HG03064 (cell line): ENCODE measurements at regions not wholly inside any gene's neighbourhood (a gene's known extent, or its start where the extent isn't known, plus 50 kb on each side); places are given as distances from the start of the nearest gene placed in this dataset.
A peak's percentile ranks its signal among the peaks of the same experiment; 100 is the strongest.

Experiments used
- ATAC-seq: cut with Tn5 transposase; IDR thresholded peaks from one replicate; pipeline ENCODE4 v1.9.1; 2021; ENCODE audit warnings: low read depth; ENCODE audit not compliant: unreplicated experiment

DNA sequence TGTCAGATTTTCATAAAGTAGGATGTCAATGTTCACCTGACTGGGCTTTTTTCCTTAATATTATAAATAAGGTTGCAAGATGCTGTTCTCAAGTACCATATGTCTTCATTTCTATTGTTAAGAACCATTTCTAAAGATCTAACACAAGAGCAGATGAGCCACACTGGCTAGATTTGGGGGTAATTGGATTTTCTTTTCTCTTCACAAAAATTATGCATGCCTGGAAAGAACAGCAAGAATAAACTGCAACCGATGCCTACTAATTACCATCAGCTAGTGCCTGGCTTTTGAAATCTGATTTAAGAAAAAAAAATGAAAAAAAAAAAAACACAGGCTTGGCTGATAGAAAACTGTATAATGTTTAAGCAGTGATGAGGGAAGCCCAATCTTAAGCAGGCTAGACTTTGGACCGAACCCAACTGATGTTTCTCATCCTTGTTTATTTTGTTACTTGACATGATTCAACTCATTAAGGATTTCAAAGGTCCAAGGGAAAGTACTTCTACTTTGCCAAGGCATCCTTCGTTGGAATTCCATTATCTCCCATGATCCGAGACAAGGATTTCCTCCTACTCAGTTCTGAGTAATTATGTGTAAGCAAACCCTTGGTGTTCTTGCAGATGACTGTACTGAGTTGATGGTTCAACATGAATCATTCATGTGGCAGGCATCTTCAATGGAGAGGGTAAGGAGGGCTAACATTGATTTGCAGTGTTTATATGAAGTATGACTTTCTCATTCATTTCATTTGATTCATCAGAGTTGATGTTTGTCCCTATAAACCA is 300.5 kb downstream of the SPRY2 start:
- ATAC-seq = no peak

DNA sequence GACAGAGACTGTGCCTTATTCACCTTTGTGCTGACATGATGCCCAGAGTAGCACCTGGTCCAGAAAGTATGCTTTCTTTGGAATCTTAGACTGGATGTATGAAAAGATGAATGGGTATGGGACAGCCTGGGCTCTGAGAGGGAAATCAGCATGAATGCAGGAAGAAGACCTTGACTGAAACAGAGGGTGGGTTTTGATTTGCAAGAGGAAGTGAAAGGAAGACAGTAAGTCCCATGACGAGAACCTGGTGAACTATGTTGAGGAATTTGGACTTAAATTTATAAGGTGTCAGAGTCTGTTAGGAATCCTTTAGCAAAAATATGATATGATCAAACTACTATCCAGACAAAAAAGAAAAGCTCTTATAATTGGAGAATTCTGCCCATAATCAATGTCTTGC is 301.9 kb downstream of the SPRY2 start:
- no peak for ATAC-seq

DNA sequence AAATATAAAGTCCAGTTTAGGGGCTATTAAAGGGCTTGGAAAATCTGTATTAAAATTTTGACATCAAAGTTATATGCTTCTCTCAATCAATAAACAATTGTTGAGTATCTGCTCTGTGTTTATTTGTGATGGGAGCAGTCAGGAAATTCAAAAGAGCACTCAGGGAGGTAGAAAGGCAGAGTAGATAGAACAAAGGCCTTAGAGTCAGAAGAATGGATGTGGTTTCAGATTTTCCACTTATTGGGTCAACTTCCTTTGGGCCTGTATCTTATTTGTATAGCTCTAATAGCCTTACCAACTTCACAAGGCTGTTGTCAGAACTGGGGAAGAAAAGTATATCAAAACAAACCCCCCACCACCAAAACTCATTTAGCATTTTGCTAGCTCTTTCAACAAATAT is 302.6 kb downstream of the SPRY2 start:
- ATAC-seq = no peak

DNA sequence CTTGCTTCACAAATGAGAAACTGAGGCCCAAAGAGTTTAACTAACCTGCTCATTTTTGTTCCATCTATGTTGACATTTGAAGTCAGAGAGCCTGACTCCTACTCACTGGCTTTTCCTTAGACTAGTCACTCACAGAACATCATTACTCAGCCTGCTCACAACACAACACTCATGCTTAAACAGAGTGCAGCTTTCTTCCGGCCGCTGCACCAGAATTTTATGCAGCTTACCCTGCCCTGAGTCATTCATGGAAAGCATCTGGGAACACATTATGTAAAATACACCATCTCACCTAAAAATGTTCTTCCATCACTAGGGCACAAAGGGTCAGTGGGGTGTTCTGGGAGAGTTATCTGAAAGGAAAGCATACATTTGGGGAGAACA is 303.4 kb downstream of the SPRY2 start:
- ATAC-seq = peak; percentile 31

DNA sequence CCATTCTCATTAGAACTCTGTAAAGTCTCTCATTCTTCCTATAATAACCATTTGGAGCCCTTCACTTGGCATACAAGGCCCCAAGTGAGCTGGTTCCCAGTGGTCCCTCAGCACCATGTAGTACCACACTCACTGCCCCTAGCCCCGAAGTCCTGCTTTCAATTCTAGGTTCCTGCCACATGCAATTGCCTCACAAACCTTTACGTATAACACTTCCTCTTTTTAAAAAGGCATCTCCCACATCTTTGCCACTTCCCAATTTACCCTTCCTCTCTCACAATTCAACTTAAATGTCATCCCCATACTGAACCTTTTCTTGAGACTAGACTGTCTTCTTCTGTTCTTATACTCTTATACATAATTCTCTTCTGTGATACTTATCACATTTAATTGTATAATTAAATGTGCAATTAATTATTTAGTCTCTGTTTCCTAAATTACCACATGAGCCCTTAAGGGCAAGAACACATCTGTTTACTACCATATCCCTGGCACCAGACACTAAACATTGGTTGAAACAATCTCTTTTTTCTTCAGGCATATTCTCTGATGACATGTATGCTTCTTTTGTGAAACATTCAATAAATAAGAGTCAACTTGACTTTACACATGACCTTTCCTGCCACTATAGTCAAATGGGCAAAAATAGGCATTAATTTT is 304.0 kb downstream of the SPRY2 start:
- ATAC-seq = peak; percentile 60

DNA sequence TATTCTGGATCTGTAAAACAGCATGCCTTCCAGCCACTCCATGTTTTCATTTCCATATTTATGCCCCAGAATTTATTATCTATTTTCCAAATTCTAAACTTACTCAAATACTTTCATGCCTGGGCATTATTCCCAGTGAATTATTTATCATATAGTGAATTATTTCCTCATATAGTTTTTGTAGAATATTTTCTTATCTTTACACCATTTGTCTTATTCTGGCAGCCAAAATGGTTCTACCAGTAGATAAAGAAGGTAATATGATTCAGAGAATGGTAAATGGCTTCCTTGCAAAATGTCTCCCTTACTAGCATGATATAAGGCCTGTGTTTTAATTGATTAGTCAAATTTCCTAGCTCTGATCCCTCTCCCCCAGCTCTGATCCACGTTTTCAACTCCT is 305.8 kb downstream of the SPRY2 start:
- ATAC-seq = no peak

DNA sequence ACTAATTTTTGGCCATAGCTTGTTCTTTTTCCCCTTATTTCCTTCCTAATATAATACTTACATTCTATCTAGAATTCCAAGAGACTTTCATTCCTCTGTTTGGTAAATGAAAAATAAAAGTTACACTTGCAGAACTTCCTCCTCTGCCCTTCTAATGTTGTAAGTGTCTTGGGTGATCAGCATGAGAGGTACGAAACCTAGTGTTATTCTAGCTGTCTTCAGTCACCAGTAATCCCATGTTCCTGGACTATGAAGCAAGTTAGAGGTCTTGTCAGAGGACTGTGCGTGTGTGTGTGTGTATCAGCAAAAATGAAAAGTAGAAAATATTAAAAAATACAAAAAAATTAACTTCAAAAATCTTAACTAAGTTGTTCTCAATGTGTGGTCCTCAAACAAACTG is 307.0 kb downstream of the SPRY2 start:
- ATAC-seq = no peak

DNA sequence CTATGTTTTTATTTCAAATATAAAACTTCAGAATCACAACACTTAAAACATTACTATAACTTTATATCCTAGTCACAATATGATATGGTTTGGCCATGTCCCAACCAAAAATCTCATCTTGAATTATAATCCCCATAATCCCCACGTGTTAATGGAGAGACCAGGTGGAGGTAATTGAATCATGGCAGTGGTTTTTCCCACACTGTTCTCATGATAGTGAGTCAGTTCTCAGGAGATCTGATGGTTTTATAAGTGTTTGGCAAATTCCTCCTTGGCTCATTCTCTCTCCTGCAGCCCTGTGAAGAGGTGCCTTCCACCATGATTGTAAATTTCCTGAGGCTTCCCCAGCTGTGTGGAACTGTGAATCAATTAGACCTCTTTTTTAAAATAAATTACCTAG is 307.6 kb downstream of the SPRY2 start:
- no peak for ATAC-seq

DNA sequence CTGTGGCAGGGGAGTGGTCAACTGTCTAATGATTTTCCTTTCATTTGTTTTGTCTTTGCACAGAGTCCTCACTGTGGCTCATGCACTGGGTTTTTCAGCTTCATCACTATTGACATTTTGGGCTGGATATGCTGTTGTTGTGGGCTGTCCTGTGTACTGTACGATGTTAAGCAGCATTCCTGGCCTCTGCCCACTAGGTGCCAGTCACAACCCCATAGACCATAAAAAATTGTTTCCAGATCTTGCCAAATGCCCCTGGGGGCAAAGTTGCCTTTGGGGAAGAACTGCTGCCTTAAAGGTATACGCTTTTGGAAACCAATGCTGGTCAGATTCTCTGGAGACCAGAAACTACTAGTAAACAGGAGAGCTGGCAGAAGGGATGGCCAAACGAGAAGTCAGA is 310.4 kb downstream of the SPRY2 start:
- no peak for ATAC-seq

DNA sequence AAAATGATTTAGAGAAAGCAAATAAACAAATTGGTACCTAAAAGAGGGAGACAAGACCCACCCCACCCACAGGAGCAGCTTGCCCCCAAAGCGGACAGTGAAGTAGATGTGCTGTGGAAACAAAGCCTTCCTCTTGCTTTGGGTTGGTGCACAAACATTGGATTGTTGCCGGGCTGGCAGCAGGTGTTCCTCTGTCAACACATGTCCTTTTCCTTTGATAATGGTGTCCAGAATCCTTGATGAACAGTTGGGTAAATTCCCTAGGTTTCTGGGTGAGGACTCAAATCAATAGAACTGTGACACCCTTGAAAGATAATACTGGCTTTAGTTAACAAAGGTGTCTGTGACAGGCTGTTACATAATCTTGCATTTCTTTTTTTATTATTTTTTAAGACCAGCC is 311.8 kb downstream of the SPRY2 start:
- ATAC-seq = no peak

DNA sequence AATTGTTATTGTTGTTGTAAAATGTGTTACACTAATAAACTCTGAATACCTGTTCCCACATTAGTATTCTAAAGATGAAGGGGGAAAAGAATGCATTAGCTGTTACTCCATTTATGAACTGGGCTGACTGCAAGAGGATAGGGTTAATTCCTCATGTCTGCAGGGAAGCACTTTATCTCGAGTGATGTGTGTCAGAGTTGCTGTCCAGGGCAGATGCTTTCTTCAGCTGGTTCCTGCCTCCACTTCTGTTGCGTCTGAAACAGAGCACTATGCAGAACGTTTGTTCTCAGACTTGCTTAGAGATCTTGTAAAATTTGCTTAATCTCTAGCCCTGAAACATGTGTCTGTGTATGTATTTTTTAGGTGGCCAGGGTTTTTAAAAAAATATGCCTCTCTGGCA is 318.8 kb downstream of the SPRY2 start:
- ATAC-seq = no peak

DNA sequence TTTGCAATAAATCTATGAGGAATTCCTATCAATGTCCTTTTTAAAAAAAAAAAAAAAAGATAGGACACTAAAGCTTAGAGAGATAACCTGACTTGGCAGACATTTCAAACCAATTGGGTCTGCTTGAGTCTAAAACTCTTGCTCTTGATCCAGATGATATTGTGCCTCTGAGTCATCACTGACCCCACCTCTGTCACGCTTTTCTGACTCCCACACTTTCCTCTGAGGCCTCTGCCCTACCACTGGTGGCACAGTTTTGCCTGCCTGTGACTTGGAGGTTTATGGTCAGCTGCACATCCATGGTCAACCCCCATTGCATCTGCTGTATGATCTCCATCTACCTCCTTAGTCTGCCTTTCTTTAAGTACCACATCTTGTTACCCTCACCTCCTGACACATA is 328.7 kb downstream of the SPRY2 start:
- peak; percentile 76 for ATAC-seq

DNA sequence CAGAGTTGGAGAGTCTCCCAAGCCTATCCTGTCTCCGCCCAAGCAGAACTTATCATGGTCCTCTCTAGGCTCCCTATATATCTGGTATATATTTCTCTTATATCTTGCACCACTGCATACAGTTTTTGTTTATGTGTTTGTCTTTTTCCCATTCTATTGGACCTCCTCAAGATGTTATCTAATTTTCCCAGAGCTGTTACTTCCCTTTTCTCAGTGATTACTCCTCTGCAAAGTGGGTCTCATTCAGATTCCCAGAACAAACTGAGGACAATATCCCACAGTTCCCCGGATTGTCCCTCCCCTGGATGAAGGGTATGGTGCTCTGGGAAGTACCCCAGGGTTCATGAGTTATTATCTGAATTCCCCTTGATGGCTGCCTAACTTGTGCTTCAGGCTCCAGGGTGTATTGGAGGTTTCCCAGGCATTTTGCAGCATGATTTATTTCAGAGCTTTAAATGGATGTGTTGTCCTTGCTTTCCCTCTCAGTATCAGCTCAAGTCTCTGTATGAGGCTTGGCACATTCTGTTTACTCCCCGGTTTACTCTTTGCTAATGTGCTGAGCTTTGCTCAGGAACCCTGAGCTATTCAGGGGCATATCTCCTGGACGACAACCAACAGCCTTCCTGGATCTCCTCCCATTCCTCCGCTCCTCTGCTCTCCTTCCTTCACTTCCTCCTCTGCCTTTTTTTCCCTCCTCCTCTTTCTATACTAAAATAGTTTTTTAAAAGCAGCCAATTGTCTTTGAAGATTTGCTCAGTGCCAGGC is 329.3 kb downstream of the SPRY2 start:
- ATAC-seq = no peak

DNA sequence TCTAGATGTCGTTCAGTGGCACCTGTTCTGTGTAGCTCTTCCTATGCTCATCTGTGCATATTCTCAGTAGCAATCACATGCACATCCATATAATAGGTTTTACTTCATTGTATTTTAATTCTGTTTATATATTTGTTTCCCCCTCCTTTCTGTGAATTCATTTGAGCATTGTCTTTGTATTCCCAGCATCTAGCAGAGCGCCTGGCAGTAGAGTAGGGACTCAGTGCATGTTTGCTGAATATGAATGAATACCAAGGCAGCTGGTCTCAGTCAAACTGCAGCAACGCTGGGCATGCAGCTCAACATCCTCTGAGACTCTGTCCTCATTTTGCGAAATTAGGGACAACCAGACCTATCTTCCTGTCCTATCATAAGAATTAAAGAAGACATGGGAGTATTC is 330.1 kb downstream of the SPRY2 start:
- ATAC-seq = no peak

DNA sequence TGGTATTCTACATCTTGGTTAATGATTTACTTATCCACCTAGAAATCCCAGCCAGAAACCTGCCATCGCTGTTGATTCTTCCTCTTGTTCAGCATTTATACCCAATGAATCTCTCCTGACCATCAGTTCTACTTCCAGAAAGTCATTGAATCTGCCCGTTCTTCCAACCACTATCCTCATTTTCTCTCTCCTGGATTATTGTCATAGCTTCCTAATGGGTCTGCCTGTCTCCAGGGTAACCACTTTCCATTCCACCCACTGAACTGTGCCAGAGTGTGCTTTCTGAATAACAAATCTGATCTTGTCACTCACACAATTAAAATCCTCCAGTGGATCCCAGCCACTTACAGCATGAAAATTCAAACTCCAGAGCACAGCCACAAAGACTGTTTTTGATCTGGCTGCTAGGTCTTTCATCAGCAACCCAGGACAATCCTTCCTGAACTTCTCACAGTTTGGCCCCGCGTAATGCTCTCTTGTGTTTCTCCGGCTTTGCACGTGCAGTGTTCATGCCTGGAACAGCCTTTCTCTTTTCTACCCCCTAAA is 330.6 kb downstream of the SPRY2 start:
- ATAC-seq = no peak

DNA sequence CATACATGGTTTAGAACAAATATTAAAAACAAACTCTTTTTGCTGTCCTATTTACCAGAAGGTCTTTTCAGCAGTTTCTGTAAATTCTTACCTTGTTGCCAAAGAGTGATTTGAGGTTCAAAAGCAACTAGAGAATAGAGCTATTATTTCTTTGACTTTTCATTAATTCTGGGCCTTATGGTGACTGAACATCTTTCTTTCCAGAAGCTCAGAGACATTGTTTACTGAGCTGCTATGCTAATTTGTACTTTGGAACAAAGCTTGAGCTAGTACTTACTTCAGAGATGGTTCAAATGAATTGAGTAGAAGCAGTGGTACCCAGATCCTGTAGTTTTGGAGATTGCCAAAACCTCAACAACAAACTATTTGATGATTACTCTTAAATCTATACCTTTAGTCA is 331.2 kb downstream of the SPRY2 start:
- ATAC-seq = no peak

DNA sequence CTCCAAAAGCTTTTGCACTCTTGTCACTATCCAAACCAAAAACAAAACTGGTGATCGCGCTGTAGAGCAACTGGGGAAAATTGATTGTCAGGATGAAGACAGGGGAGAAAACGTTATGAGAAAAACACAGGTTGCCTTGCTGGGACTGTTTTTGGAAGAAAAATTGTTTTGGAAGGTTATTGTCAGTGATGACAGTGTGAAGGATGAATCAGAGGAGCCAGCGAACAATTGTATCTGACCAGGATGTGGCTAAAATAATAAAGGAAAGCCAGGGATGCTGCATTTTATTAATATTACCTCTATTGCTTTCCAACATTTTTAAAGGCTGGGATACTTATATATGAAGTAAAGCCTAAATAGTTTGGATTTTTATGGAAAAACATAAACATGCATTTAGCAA is 334.0 kb downstream of the SPRY2 start:
- ATAC-seq = no peak

DNA sequence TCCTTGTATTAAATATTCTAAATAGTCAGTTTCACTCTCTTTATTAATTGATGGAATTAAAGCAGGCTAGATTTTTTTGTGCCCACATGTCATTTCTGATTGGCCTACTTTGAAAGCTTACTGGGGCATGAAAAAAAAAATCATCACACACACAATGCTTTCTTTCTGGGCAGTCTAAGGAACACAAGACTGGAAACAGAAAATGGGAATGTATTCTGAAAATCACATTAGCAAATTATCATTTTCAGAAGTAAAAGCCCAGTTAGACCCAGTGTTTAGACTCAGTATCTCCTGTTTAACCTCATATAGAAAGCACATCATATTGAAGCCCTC is 339.4 kb downstream of the SPRY2 start:
- ATAC-seq = no peak

DNA sequence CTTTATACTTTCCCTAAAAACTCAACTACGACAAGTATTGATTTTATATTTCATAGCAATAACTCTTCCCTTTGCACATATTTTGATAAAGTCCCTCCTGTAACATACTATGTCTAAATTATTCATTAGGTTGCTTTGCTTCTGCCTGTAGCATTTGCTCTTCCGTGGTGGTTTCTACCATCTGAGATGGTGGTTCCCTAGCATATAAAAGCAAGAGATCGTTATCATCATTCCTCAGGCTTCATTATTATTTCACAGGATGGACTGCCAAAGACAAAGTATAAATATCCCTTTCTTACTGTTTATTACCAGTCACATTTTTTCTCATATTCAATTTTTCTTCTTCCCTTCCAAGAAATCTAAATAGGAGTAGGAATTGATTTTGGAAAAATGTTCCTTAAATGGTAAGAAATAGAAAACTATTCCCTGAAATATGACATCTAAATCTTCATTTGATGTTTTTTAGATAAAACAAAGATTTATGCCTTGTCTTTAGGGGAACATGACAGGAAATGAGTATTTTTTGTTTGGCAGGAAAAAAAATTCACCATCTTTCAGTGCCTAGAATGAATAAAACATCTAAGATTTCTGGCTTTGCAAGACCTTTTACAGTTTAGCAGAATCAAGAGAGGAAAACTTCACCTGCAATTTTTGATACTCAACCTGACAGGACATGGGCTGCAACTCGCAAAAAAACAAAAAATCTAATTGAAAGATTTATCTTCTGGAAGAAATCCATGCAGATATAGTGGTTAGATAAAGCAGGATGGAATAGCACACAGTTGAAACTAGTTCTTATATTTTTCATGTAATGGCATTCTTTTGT is 340.0 kb downstream of the SPRY2 start:
- no peak for ATAC-seq

DNA sequence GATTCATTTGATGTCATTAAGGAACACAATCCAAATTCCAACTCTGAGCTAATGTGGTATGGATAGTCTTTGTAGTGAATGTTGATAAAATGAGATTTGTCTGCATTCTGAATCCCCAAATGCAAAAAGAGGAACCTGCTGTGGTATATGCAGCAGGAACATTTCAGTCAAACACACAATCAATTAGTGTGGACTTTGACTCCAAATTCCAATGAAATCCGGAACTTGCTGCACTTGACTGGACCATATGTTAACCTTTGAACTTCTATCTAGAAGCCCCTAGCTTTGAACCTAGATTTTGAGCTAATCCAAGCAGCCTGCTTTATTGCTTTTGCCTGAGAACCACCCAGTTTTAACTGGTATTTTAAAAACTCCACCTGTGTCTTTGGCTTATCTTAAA is 341.3 kb downstream of the SPRY2 start:
- no peak for ATAC-seq

DNA sequence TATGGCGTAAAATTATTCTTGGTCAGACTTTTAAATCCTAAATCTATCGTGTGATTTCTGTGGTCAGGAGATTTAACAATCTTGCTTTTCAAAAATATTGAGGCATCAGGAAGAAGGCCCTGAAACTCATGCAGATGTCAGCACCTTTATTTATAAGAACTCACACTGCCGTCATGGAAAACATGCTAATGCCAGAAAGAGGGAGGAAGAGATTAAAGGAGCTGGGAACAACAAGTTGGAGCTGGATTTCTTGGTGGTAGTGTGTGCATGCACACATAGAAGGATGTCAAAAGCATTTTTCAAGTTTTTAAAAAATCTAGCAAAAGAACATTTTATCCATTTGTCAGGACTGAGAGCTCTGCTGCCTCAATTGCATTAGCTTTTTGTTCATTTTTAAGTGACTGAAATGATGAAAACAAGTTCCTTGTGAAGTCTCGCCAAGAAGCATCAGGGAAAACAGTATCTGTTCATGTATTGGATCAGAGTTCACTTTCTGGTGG is 342.5 kb downstream of the SPRY2 start:
- no peak for ATAC-seq
